Tibial nerve (tissue), 4 donors: ENCODE measurements at regions not wholly inside any gene's neighbourhood (a gene's known extent, or its start where the extent isn't known, plus 50 kb on each side); places are given as distances from the start of the nearest gene placed in this dataset.

ENCODE experiments used
- CTCF ChIP-seq, 5 experiments: fragments of 200-600 bp in 3 of 5; fragments of 450-650 bp in 2 of 5; sonication (generic) in 3 of 5; IDR thresholded peaks; one replicate each; pipeline ENCODE4 v1.5.1; 2016 to 2019; ENCODE audit warnings: antibody characterized with exemption in 5 of 5, mild to moderate bottlenecking in 3 of 5, moderate library complexity in 2 of 5
- EP300 ChIP-seq, 2 donors: sonication (generic); formaldehyde crosslinking; IDR thresholded peaks; one replicate each; pipeline ENCODE4 v1.6.1; 2017; ENCODE audit warnings: antibody characterized with exemption in 2 of 2, mild to moderate bottlenecking in 1 of 2
- POLR2A ChIP-seq, 2 donors: fragments of 450-650 bp; IDR thresholded peaks; one replicate each; pipeline ENCODE4 v1.6.1; 2017; ENCODE audit warnings: antibody characterized with exemption in 2 of 2, mild to moderate bottlenecking in 2 of 2, moderate library complexity in 2 of 2

- TF ChIP-seq POLR2A (IDR thresholded peaks at IDR 0.05): no peak
- TF ChIP-seq CTCF (IDR thresholded peaks at IDR 0.05): no peak
- TF ChIP-seq EP300 (IDR thresholded peaks at IDR 0.05): no peak
These were observed 117.6 kb upstream of the TBL1XR1 start for GRCh38 chr3:177314897-177315296.
